ENCODE measurements at regions not wholly inside any gene's neighbourhood (a gene's known extent, or its start where the extent isn't known, plus 50 kb on each side); places are given as distances from the start of the nearest gene placed in this dataset.
A peak's percentile ranks its signal among the peaks of the same experiment; 100 is the strongest.
"Not testable (repeated sequence)": the region's sequence is repeated elsewhere in the genome, so short reads cannot be mapped to it uniquely, and the experiment has no call there.

DNA sequence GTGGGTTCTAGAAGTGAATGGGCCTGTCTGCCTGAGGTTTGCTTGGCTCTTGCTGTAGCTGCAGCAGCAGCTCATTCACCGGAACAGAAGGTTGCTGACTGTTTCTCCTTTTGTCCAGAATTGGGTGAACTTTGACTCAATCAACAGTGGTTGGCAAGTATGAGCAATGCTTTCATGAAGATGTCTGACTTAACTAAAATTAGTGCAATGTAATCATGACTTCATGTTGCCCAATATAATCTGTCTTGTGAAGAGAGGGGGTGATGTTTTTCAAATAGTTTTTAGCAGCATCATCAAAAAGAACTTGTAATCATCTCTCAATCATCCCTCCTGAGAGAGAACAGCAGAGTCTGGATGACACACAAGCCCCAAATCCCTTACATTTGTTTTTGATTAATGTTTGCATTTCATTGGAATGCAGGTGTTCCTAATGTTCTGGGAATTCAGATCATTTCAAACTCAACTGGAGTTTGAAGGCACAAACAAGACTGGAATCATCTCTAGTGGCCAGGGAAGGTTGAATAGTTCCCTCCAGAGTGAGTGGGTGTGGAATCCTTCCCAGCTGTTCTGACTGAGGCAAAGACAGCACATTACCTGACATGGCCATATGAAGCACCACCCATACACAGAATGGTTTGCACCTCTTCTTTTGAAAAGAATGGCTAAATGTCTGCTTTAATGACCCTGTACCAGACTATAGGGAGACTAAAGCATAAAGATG is 82.9 kb downstream of the HLX start:
- ATAC-seq, result peak in 2 of 4 donors; percentile 48 to 65
- no peak for TF ChIP-seq CTCF (IDR thresholded peaks at IDR 0.05)

DNA sequence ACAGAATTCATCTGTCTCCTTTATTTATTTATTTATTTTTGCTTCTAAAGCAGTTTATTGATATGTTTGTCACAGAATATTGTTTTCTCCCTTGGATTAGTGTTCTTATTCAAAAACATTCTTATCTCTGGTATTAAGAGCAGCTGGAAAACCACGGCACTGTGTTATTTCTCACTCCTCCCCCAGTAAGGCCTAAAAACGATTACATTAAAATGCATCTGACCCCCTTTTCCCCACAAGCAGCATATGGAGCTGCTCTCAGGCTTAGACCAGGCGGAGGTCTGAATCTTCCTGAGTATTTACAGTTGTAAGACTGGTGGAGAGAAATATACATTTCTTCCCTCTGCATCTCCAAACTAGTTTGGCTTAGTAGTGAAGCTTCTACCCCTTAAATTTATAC is 86.8 kb downstream of the HLX start:
- Histone ChIP-seq H3K36me3 (no peaks in the 10 kb centered on the region), H3K4me3 (no peak overlapping the region), H3K9me3 (no peaks in the 10 kb centered on the region), H3K27me3 (no peaks in the 10 kb centered on the region), H3K4me1 (no peaks in the 10 kb centered on the region), H3K27ac (no peak overlapping the region)
- intact Hi-C loops (cut with DNase I), result no loop called here
- no peak for DNase-seq
- no peak for FAIRE-seq
- 58 to 62% methylated on average over 3 of the region's 3 CpGs for WGBS, 2 donors
- TF ChIP-seq CTCF (IDR thresholded peaks at IDR 0.05), result no peak
- no peak for ATAC-seq

More for the DNA sequence above, 82.9 kb downstream of the HLX start:
- 44 to 66% methylated on average over 1 of the region's 1 CpG for WGBS, 2 donors
- Histone ChIP-seq H3K9me3 (no peaks in the 10 kb centered on the region), H3K4me3 (no peak overlapping the region), H3K27me3 (no peaks in the 10 kb centered on the region), H3K36me3 (no peaks in the 10 kb centered on the region), H3K27ac (no peak overlapping the region), H3K4me1 (no peaks in the 10 kb centered on the region)
- intact Hi-C loops (cut with DNase I), result no loop called here
- no peak for FAIRE-seq
- DNase-seq, result no peak

GRCh38 chr1:220966473-220966872 is 87.2 kb downstream of the HLX start:
- Histone ChIP-seq H3K27me3 (no peaks in the 10 kb centered on the region), H3K4me1 (no peaks in the 10 kb centered on the region), H3K9me3 (no peaks in the 10 kb centered on the region), H3K27ac (no peak overlapping the region), H3K4me3 (no peak overlapping the region), H3K36me3 (no peaks in the 10 kb centered on the region)
- TF ChIP-seq CTCF (IDR thresholded peaks at IDR 0.05), result no peak
- FAIRE-seq, result no peak
- ATAC-seq, result no peak
- intact Hi-C loops (cut with DNase I), result no loop called here
- DNase-seq, result no peak

DNA sequence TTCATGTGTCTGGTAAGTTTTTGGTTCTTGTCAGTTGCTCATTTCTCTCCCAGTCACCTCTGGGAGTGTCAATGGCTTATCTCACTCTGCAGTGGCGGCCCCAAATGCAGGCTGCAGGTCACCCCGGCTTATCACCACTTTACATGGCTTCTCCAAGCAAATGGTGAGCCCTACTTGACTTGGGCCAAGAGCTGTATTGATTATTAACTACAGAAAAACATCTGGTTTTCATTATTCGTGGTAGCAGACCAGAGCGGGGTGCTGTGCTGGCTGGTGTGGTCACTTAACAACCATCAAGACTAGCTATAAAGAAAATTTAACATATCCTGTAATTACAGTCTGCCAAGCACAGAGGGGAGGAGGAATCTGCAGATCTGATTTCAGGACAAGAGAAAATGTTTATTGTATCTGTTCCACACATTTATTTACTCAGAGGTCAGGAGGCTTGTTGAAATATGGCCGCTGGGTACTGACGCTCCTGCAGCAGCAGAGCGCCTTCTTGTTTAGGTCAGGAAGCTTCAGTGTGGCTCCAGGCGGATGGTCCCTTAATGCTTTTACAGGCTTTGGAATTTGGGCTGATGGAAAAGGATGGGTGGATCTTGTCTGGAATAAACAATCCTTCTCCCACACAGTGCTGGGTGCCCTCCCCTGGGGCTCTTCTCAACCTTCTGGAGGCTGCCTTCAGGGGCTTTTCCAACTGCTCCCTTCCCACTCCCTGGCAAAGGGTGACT is 87.8 kb downstream of the HLX start:
- no peak for FAIRE-seq
- Histone ChIP-seq H3K27me3 (no peaks in the 10 kb centered on the region), H3K4me1 (no peaks in the 10 kb centered on the region), H3K27ac (no peak overlapping the region), H3K4me3 (no peak overlapping the region), H3K36me3 (no peaks in the 10 kb centered on the region), H3K9me3 (no peaks in the 10 kb centered on the region)
- WGBS, 2 donors, result 46 to 49% methylated on average over 8 of the region's 8 CpGs
- TF ChIP-seq CTCF (IDR thresholded peaks at IDR 0.05), result no peak
- ATAC-seq, result no peak
- DNase-seq, result no peak
- intact Hi-C loops (cut with DNase I), result no loop called here

DNA sequence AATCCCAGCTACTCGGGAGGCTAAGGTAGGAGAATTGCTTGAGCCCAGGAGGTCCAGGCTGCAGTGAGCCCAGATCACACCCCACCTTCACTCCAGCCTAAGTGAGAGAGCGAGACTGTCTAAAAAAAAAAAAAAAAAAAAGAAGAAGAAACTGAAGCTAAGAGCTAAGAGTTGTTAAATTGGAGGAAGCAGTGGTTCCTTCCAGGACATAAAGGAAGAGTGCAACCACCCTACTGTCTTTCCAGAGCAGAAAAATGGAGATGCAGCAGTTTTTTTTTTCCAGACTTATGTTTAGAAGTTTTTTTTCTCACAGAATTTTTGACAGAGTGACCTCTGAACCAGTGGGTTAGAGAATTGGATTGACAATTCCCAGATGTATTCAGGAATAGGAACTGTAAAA is 88.7 kb downstream of the HLX start:
- intact Hi-C loops (cut with DNase I), result no loop called here
- TF ChIP-seq CTCF (IDR thresholded peaks at IDR 0.05), result no peak
- WGBS, 2 donors, result 81 to 84% methylated on average over 2 of the region's 2 CpGs
- Histone ChIP-seq H3K4me1 (no peaks in the 10 kb centered on the region), H3K9me3 (no peaks in the 10 kb centered on the region), H3K27me3 (no peaks in the 10 kb centered on the region), H3K36me3 (no peaks in the 10 kb centered on the region), H3K27ac (no peak overlapping the region), H3K4me3 (no peak overlapping the region)
- ATAC-seq (no peak), DNase-seq (no peak), FAIRE-seq (no peak)

DNA sequence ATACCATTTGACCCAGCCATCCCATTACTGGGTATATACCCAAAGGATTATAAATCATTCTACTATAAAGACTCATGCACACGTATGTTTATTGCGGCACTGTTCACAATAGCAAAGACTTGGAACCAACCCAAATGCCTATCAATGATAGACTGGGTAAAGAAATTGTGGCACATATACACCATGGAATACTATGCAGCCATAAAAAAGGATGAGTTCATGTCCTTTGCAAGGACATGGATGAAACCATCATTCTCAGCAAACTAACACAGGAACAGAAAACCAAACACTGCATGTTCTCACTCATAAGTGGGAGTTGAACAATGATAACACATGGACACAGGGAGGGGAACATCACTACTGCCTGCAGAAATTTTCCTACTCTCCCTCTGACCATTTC is 90.0 kb downstream of the HLX start:
- H3K27me3 ChIP-seq; H3K4me3 ChIP-seq; H3K36me3 ChIP-seq; H3K27ac ChIP-seq; ATAC-seq; H3K4me1 ChIP-seq; H3K9me3 ChIP-seq; intact Hi-C loops (cut with DNase I); DNase-seq; FAIRE-seq: not testable (repeated sequence)
- WGBS, 2 donors, result 77 to 88% methylated on average over 2 of the region's 2 CpGs
